ENCODE measurements at regions not wholly inside any gene's neighbourhood (a gene's known extent, or its start where the extent isn't known, plus 50 kb on each side); places are given as distances from the start of the nearest gene placed in this dataset.
"Not testable (repeated sequence)": the region's sequence is repeated elsewhere in the genome, so short reads cannot be mapped to it uniquely, and the experiment has no call there.

- 91 to 93% (median 92%) methylated on average over 20 to 26 of the region's 26 CpGs for WGBS, 3 donors
Observed at GRCh38 chr3:56934481-56934880, 126.0 kb upstream of the SPATA12 start.

GRCh38 chr3:56933803-56934202, 126.7 kb upstream of the SPATA12 start:
- WGBS, 3 donors = 86 to 100% (median 100%) methylated on average over 1 of the region's 1 CpG
- no peak overlapping the region for H3K27ac ChIP-seq (ENCODE audit: low read depth, low read length)

More at GRCh38 chr3:56934481-56934880, 126.0 kb upstream of the SPATA12 start:
- not testable (repeated sequence) for H3K27ac ChIP-seq (ENCODE audit: low read depth, low read length)

- WGBS, 3 donors = 95 to 96% (median 96%) methylated on average over 3 of the region's 3 CpGs
- H3K27ac ChIP-seq (ENCODE audit: low read depth, low read length) = no peak overlapping the region
Observed at GRCh38 chr3:56932866-56933265, 127.6 kb upstream of the SPATA12 start.

- H3K27ac ChIP-seq (ENCODE audit: low read depth, low read length) = no peak overlapping the region
Observed at GRCh38 chr3:56931836-56932235, 128.6 kb upstream of the SPATA12 start.

- no peak overlapping the region for H3K27ac ChIP-seq (ENCODE audit: low read depth, low read length)
- WGBS, 3 donors = 80 to 93% (median 81%) methylated on average over 5 of the region's 5 CpGs
Observed at GRCh38 chr3:56930706-56931105, 129.0 kb upstream of the ARHGEF3 start.

- no peak overlapping the region for H3K27ac ChIP-seq (ENCODE audit: low read depth, low read length)
- 67 to 81% (median 74%) methylated on average over 10 of the region's 10 CpGs for WGBS, 3 donors
Observed at GRCh38 chr3:56929809-56930615, 128.3 kb upstream of the ARHGEF3 start.

- H3K27ac ChIP-seq (ENCODE audit: low read depth, low read length) = no peak overlapping the region
- WGBS, 3 donors = 37 to 42% (median 41%) methylated on average over 3 of the region's 3 CpGs
Observed at GRCh38 chr3:56928379-56929068, 126.8 kb upstream of the ARHGEF3 start.

- 79 to 83% (median 82%) methylated on average over 2 of the region's 2 CpGs for WGBS, 3 donors
- H3K27ac ChIP-seq (ENCODE audit: low read depth, low read length) = no peak overlapping the region
Observed at GRCh38 chr3:56927855-56928254, 126.1 kb upstream of the ARHGEF3 start.

GRCh38 chr3:56926947-56927282, 125.2 kb upstream of the ARHGEF3 start:
- 71 to 89% (median 77%) methylated on average over 2 of the region's 2 CpGs for WGBS, 3 donors
- no peak overlapping the region for H3K27ac ChIP-seq (ENCODE audit: low read depth, low read length)

- WGBS, 3 donors = 56 to 70% (median 61%) methylated on average over 3 of the region's 3 CpGs
- no peak overlapping the region for H3K27ac ChIP-seq (ENCODE audit: low read depth, low read length)
Observed at GRCh38 chr3:56926243-56926946, 124.6 kb upstream of the ARHGEF3 start.

- not testable (repeated sequence) for H3K27ac ChIP-seq (ENCODE audit: low read depth, low read length)
- WGBS, 3 donors = 96 to 98% (median 97%) methylated on average over 1 of the region's 1 CpG
Observed at GRCh38 chr3:56924700-56925099, 123.0 kb upstream of the ARHGEF3 start.

- 4 to 9% (median 8%) methylated on average over 3 of the region's 3 CpGs for WGBS, 3 donors
Observed at GRCh38 chr3:56923526-56924224, 121.9 kb upstream of the ARHGEF3 start.

GRCh38 chr3:56921573-56922453, 120.1 kb upstream of the ARHGEF3 start:
- H3K27ac ChIP-seq (ENCODE audit: low read depth, low read length) = no peak overlapping the region
- WGBS, 3 donors = 15 to 75% (median 17%) methylated on average over 7 of the region's 7 CpGs

More at GRCh38 chr3:56923526-56924224, 121.9 kb upstream of the ARHGEF3 start:
- H3K27ac ChIP-seq (ENCODE audit: low read depth, low read length) = no peak overlapping the region

GRCh38 chr3:56919797-56920195, 118.0 kb upstream of the ARHGEF3 start:
- no peak overlapping the region for H3K27ac ChIP-seq (ENCODE audit: low read depth, low read length)
- 92 to 97% (median 96%) methylated on average over 4 of the region's 4 CpGs for WGBS, 3 donors

- WGBS, 3 donors = 73 to 83% (median 77%) methylated on average over 5 of the region's 5 CpGs
- no peak overlapping the region for H3K27ac ChIP-seq (ENCODE audit: low read depth, low read length)
Observed at GRCh38 chr3:56919137-56919796, 117.5 kb upstream of the ARHGEF3 start.

- 50 to 80% (median 51%) methylated on average over 7 of the region's 7 CpGs for WGBS, 3 donors
- H3K27ac ChIP-seq (ENCODE audit: low read depth, low read length) = no peak overlapping the region
Observed at GRCh38 chr3:56918111-56918568, 116.4 kb upstream of the ARHGEF3 start.

GRCh38 chr3:56917361-56918110, 115.8 kb upstream of the ARHGEF3 start:
- no peak overlapping the region for H3K27ac ChIP-seq (ENCODE audit: low read depth, low read length)
- WGBS, 3 donors = 70 to 80% (median 73%) methylated on average over 7 of the region's 7 CpGs

Measured in adipose tissue (tissue), 3 donors.